CD4-positive, alpha-beta T cell treated with Interleukin-2 at 100 ng/mL for 4 hours (primary cell): ENCODE measurements at regions not wholly inside any gene's neighbourhood (a gene's known extent, or its start where the extent isn't known, plus 50 kb on each side); places are given as distances from the start of the nearest gene placed in this dataset.
"Not testable (repeated sequence)": the region's sequence is repeated elsewhere in the genome, so short reads cannot be mapped to it uniquely, and the experiment has no call there.

Experiments used
- DNase-seq: peaks from one replicate; pipeline ENCODE4 v3.0.0-alpha.2; 2020; ENCODE audit warnings: low spot score

DNA sequence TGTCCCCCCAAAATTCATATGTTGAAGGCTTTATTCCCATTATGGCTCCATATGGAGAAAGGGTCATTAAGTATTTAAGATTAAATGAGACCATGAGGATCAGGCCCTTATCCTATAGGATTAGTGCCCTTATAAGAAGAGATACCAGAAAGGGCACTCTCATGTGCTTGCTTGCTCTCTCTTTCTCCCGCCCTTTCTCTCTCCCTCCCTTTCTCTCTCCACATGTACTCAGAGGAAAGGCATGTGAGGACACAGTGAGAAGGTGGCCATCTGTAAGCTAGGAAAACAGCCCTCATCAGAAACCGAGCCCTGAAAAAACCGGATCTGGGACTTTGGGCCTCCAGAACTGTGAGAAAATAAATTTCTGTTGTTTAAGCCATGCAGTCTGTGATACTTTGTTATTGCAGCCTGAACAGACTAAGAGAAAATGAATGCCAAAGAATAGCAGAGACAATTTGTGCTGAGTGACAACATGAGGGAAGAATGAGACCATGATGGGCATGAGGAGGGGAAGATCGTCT lies 300.0 kb upstream of the SLC39A10 start:
- no peak for DNase-seq

DNA sequence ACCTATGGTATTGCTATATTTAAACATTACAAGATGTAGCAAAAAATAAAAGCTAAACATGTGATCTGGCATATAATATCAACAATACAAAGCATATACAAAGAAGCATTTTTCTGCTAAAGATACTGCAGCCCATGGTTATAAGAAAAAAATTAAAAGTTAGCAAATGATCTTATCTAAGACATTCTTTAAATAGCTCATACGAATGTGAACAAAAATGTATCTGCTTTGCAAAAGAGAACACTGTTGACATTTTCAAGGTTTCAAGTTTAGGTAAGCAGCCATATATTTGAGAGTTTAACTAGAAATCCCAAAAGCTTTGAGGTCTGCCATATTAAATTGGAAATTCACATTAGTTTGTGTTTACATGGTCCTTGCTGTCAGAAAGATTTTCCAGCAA lies 301.0 kb upstream of the SLC39A10 start:
- DNase-seq = no peak

DNA sequence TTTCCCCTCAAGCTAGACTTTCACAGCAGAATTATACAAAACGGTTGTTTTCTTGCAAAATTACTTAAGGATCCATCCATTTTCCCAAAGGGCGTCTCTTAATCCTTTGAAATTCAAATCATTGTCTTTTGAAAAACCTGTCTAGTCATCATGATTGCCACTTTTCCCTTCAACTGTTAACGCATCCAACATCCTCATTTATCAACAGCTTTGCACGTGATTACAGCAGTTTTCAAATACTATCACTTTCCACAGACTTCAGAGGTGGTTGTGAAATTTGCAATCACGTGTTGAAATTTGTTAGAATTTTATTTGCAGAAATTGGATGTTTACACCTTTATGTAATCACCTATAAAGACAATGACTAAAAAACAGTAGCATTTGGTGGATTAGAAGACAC lies 304.4 kb upstream of the SLC39A10 start:
- no peak for DNase-seq

DNA sequence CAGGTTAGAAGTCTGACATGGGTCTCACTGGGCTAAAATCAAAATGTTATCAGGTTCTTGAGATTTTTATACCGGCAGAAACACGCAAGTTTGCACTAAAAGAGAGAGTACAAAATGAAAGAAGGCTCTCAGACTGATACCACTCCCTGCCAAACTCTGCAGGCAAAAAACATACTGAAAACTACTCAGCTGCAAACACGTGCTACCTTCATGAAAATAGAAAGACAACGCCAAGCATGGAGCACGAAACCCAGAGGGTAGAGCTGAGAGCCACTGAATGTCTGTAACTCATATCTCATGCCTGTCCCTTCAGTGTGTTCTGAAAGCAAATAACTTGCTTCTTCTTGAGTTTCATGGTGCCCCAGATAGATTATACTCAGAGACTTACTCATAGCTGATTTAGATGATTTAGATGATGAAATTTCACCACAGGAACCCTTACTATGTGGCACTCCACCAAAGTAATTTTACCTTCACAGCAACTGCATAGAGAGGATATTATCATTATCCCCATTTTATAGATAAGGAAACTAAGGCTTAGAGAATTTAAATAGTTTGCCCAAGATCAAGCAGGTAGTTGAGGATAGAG lies 313.0 kb upstream of the SLC39A10 start:
- DNase-seq = no peak

DNA sequence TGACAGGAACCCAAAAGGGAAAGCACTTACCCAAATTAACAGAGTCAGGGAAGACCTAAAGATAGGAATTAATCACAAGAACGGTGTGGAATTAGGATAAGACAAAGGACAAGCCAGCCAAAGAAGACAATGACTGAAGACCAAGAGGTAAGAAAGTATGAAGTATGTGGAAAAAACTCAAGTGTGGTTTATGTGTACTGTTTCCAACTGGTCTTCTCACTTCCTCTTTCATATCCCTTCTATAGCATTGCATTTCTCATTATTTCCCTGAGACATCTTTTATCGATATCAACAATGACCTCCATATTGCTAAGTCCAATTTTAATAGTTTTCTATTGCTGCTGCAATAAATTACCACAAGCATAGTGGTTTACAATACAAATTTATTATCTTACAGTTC lies 313.5 kb upstream of the SLC39A10 start:
- DNase-seq = no peak

DNA sequence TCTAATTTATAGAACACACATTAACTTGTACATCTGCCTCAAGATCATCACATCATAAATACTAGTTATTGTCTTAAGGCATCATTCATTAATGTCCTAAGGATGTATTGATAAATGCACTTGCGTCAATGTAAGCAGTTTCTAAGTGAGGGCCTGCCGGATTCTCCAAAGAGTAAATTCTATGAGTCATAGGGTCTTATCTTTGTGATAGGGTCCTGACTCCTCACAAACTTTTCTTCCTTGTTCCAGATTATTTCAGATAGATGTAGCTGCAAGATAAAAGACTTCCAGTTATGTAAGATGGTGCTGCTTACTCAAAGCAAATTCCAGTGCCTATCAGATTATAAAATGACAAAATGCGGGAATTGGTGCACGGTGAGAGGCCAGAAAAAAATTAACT lies 315.0 kb upstream of the SLC39A10 start:
- DNase-seq = no peak

DNA sequence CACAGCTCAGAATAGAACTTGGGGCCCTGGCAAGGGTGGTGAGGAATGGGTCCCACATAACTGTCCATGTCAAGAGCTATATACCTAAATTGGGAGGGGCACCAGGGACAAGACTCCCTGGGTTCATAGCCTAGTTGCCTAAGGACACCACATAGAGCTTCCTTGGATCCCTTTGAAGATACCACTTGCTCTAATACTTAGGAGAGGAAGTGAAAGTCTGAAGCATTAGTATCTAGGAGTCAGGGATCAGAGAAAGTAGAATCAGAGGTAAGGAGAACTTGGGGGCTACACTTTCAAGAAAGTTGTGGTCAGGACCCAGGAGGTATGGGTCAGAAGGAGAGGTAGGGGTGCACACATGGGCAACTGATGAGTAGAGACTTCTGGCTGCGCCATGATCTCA lies 318.2 kb upstream of the SLC39A10 start:
- no peak for DNase-seq

DNA sequence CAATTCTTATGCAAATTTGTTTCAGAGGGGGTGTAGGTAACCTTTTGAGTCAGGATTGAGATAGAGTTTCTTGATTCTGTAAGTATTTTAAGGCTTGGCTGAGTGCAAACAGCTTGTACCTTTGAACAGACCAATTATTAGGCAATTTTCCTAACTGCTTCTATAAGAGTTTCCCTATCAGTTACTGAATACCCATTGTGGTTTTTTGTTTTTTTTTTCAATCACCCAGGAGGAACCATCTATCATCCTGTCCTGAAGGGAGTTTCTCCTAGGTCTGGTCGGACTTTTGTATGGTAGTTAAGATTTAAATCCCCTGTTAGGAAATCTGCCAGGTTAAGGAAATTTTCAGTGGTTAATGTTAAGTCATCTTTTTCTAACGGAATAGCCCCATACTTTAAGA lies 319.4 kb upstream of the SLC39A10 start:
- DNase-seq = no peak

DNA sequence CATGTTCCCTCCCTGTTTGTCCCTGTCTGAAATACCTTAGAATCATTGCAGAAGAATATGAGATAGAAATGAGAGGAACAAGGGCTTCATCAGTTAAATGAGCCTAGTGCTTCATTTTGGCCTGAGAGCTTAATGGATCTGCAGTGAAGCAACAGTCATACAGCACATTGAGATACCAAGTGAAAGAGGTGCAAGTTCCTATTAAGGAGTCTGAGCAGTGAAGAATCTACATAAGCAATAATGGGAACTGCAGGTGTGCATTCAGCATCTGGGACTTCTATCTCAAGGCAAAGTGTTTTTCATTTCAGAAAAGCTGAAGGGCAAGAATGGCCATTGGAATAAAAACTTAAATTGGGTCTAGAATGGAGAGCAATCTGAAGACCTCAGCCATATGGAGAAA lies 323.2 kb upstream of the SLC39A10 start:
- no peak for DNase-seq

DNA sequence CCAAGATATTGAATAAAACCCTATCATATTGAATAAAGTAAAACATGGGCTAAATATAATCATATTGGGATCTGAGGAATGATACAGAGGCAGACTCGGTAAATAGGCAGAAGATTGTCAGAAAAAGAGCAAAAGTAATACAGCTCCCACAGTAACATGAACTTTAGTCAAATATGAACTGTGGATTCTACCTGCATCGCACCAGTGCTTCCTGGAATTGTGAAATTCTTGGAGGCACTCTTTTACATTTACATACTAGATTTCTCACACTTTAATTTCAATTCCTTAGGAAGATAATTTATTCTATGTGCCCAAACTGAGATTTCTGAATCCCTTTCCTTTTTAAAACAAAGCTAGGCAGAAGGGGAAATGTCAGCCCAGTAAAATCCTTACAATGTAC lies 325.1 kb upstream of the SLC39A10 start:
- no peak for DNase-seq

DNA sequence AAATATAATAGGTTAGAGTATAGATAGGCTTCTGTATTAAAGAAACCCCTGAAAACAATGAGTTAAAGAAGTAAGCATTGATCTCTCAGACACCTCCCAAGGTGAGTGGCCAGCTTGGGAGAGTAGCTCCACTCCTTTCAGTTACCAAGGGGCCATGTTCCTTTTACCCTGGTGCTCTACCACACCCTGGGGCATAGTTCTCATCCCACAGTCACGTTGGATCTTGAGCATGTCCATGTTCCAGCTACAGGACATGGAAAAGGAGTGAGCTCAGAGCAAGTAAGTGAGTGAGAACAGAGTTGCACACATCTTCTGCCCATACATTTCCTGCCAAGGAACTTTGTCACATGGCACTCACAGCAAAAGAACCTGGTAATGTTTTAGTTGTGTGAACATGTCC lies 325.9 kb upstream of the SLC39A10 start:
- no peak for DNase-seq

DNA sequence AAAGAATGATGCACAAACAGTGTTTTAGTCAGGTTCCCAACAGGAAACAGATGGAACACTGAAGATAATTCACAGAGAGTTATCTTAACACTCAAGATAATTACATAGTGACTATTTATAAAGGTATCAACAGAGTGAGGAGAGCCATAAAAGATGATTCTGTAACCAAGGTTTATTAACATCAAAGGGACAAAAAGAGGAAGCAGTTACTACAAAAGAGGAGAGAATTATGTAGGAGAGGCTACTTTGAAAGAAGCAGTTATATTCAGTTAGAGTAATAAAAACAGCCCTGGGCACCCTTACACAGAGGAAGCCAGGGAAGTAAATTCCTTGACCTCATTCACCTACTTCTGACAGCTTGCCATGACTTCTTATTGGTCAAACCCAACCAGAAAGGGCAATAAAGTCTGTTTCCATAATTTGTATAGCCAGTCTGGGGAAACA lies 326.5 kb upstream of the SLC39A10 start:
- DNase-seq = no peak

DNA sequence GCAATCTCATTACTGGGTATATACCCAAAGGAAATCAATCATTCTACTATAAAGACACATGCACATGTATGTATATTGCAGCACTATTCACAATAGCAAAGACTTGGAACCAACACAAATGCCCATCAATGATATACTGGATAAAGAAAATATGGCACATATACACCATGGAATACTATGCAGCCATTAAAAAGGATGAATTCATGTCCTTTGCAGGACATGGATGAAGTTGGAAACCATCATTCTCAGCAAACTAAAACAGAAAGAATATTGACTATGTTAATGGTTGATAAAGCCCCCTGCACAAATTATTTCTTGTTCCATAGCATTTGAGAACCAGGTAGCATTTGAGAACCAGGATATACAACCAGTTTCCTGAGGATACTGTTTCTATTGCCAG lies 327.2 kb upstream of the SLC39A10 start:
- not testable (repeated sequence) for DNase-seq

DNA sequence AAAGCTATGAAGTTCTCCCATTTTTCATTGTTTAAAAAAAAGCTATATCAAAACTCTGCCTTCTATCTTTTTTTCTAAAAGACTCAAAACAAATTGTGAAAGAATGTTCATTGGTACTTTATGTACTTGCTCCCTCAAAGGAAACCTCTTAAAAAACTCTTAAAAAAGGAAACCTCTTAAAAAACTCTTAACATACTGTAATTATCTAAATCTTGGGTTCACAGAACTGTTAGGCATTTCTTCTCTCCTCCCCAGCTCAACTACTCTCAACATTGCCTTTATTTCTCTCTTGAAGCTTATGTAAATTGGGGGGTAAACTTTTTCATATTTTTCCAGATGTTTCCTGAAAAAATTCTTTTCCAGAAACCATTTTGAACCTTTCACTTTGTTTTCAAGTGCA lies 330.5 kb upstream of the SLC39A10 start:
- DNase-seq = no peak

DNA sequence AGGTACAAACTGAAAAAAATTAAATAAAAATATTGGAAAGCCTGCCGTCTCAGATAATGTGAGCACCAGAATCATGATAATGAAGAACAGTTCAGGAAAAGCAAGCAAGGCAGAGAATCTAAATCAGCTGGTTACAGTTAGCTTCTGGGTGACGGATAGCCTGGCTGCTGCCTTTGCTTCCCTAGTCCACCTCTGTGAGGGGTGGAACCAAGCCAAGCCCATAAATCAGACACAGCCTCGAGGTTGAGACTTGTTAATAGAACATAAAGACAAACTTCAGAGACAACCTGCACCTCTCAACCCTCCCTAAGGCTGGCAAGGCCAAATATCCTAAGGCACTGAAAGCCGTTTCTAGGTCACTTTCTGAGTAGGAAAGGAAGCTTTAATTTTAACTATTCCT lies 334.7 kb upstream of the SLC39A10 start:
- DNase-seq = no peak

DNA sequence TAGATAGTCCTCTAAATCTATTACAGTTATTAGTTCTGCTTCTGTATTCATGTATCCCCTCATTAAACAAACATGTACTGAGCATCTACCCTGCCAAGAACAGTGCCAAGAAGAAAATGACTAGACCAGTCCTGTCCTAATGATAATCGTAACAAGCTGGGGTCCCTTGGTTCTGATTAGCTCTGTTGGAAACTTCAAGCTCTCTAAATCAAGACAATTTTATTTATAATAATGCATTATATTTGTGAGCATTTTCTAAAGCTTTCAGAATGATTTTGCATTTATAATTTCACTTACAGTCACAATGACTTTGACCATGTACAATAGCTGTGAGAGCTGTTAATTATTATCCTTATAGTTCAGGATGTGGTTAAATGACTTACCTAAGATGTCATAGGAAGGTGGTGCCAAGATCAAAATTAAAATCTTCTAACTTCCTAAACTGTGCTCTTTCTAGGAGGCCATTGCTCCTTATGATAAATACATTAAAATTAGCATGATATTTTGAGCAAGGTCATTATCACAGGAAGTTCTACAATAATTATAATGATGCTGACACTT lies 336.5 kb upstream of the SLC39A10 start:
- DNase-seq = no peak

DNA sequence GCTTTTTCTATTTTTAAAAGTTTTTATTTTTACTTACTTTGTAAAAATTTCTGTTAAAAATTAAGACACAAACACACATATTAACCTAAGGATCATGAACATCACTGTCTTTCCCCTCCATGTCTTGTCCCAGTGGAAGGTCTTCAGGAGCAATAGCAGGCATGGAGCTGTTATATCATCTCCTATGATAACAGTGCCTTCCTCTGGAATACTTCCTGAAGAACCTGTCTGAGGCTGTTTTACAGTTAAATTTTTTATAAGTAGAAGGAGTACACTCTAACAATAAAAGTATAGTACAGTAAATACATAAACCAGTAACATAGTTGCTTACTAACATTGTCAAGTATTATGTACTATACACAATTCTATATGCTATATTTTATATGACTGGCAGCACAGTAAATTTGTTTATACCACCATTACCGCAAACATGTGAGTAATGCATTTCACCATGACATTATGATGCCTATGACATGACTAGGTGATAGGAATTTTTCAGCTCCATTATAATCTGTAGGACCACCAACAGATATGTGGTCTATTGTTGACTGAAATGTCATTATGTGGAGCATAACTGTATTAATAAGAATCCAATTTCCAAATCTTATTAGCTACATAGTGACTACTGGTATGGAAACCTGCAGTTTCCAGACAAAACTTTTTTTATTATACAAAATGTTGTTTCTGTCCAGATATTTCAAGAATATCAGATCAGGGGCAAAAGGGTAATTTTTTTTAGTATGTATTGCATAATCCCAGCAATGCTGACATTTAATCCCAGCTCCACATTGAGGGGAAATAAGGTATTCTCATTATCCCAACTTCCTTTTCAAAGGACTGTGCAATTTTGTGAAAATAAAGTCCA lies 337.2 kb upstream of the SLC39A10 start:
- DNase-seq = no peak

DNA sequence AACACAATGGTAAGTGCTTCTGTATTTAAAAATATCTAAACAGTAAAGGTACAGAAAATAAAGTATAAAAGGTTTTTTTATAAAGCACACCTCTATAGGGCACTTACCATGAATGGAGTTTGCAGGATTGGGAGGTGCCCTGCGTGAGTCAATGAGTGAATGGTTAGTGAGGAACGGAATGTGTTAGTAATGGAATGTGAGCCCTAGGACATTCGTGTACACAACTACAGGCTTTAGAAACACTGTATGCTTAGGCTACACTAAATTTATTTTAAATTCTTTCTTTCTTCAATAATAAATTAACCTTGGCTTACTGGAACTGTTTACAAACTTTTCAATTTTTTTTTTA lies 337.9 kb upstream of the SLC39A10 start:
- no peak for DNase-seq

DNA sequence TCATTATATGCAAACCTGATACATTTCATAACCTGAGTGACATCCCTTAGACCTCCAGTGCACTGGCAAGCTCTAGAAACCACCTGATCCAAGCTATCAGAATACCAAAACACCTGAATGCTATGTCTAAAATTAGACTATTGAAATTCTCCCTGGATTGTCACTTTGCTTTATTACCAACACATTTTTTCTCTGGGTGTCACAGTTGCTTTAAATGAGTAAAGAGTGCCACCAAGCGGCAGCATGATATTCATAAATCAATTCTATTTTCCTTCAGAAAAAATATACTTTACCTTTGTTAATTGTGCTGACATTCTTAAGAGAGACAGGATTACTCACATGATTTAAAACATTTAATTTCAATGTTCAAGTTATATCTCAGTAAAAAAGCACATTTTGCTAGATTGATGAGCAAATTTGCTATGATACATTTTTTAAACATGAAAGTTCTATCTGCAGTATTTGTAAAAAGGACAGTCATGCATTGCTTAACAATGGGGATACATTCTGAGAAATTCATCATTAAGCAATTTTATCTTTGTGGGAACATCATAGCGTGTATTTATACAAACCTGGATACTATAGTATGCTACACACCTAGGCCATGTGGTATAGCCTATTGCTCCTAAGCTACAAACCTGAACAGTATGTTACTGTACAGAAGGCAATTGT lies 338.4 kb upstream of the SLC39A10 start:
- peak; percentile 56 for DNase-seq

DNA sequence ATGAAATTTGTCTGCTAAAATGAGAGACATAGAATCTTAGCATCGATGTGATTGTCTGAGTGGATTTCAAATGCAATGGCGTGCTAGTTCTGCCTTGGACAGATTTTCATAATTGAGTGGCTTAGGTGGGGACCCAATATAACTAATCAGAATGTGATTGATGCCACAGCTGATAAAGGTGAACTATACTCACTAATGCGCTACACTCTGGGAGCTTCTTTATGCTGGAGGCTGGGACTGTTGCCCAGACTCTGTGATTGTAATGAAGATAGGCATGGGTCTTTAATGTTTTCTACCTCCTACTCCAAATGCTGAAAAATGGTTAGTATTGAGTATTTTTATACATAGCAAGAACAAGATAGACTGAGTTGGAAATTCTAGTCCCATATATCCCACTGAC lies 339.5 kb upstream of the SLC39A10 start:
- DNase-seq = no peak

DNA sequence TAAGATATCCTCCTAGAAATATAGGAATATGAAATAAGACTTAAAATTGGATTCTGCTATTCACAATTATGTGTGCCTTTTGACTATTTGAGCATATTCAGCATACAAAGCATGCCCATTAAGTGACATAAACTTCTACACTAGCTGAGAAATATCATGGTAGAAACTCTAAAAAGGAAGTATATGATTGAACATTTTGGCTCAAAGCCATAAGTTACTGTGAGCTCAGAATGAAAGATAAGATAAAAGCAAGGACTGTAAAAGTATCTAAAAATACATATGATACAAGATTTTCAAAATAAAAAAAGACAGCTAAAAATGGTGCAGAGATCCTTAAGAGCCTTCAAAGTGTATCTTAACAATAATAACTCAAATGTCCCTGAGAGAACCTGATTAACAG lies 340.5 kb upstream of the SLC39A10 start:
- DNase-seq = no peak

DNA sequence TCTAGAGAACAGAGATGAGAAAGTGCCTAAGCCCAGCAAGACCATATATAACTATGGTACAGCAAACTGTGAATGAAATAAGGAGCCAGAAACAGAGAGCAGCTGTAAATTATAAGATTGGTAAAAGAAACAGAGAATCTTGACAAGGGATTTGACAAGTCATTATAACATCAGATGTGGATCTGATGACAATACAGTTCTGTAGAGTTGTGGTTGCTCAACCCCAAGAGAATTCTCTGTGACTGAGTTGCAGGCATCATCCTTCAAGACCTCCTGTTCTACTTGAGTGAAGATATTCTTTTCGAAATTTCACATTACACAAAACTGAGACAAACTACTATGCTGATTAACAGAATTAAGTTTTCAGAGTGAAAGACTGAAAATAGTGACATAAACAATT lies 343.1 kb upstream of the SLC39A10 start:
- DNase-seq = no peak

DNA sequence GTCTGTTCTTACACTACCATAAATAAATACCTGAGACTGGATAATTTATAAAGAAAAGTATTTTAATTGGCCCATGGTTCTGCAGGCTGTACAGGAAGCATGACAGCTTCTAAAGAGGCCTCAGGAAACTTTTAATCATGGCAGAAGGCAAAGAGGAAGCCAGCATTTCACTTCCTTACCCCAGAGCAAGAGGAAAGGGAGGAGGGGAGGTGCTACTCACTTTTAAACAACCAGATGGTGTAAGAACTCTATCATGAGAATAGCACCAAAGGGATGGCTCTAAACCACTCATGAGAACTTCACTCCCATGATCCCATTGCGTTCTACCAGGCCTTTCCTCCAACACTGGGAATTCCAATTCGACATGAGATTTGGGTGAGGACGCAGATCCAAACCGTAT lies 344.4 kb upstream of the SLC39A10 start:
- DNase-seq = no peak
